Spleen (tissue), 7 donors: ENCODE measurements at regions not wholly inside any gene's neighbourhood (a gene's known extent, or its start where the extent isn't known, plus 50 kb on each side); places are given as distances from the start of the nearest gene placed in this dataset.

Experiments used
- POLR2AphosphoS5 ChIP-seq, 3 donors: sonication (generic); formaldehyde crosslinking; IDR thresholded peaks; one replicate each; pipeline ENCODE4 v1.5.1; 2017; ENCODE audit warnings: antibody characterized with exemption in 3 of 3
- TF ChIP-seq, protein P1 (sequence below), 11 experiments: fragments of 200-600 bp in 7 of 11; fragments of 450-650 bp in 4 of 11; sonication (generic) in 4 of 11; IDR thresholded peaks in 8 of 11; conservative IDR thresholded peaks in 3 of 11; 1 replicate in 7 of 11; 2 replicates in 4 of 11; pipeline versions ENCODE4 v1.4.0 to v1.8.0; 2016 to 2021; ENCODE audit warnings: antibody characterized with exemption in 11 of 11, inconsistent platforms in 4 of 11, mild to moderate bottlenecking in 1 of 11
- donor health status: DM: no; HTN: no; CAD: no; lungs with moderate emphysema.
- donor health status: DM: no; HTN: no; CAD: no.
- donor health status: DM: no; HTN: no; CAD: no.

- TF ChIP-seq, protein P1, sequence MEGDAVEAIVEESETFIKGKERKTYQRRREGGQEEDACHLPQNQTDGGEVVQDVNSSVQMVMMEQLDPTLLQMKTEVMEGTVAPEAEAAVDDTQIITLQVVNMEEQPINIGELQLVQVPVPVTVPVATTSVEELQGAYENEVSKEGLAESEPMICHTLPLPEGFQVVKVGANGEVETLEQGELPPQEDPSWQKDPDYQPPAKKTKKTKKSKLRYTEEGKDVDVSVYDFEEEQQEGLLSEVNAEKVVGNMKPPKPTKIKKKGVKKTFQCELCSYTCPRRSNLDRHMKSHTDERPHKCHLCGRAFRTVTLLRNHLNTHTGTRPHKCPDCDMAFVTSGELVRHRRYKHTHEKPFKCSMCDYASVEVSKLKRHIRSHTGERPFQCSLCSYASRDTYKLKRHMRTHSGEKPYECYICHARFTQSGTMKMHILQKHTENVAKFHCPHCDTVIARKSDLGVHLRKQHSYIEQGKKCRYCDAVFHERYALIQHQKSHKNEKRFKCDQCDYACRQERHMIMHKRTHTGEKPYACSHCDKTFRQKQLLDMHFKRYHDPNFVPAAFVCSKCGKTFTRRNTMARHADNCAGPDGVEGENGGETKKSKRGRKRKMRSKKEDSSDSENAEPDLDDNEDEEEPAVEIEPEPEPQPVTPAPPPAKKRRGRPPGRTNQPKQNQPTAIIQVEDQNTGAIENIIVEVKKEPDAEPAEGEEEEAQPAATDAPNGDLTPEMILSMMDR (IDR thresholded peaks at IDR 0.05 in 8 of 11, conservative IDR thresholded peaks at IDR 0.05 in 3 of 11), result no peak
- no peak for TF ChIP-seq POLR2AphosphoS5 (IDR thresholded peaks at IDR 0.05)
These were observed 118.9 kb downstream of the CTTN start for GRCh38 chr11:70517203-70517602.
